HCT116 (cell line): ENCODE measurements at regions not wholly inside any gene's neighbourhood (a gene's known extent, or its start where the extent isn't known, plus 50 kb on each side); places are given as distances from the start of the nearest gene placed in this dataset.

Source experiments
- EZH2 ChIP-seq: fragments of 200-600 bp; sonication (generic); IDR thresholded peaks from 2 replicates; pipeline ENCODE4 v1.6.1; 2017; ENCODE audit warnings: antibody characterized with exemption, mixed run types
- POLR2AphosphoS5 ChIP-seq: IDR thresholded peaks from 2 replicates; pipeline ENCODE4 v1.6.1; 2011; ENCODE audit warnings: mild to moderate bottlenecking, low read depth, low read length, moderate library complexity
- TF ChIP-seq, protein P1 (sequence below), 3 experiments: fragments of 200-600 bp in 1 of 3; sonication (generic) in 1 of 3; IDR thresholded peaks in 2 of 3; conservative IDR thresholded peaks in 1 of 3; 2 replicates each; pipeline ENCODE4 v1.5.1; 2012 to 2017; ENCODE audit warnings: low read depth in 2 of 3, low read length in 2 of 3, antibody characterized with exemption in 1 of 3, borderline replicate concordance in 1 of 3, control low read depth in 1 of 3, mild to moderate bottlenecking in 1 of 3, mixed read lengths in 1 of 3, mixed run types in 1 of 3, moderate library complexity in 1 of 3; ENCODE audit not compliant: insufficient read depth in 1 of 3

GRCh38 chr4:127049526-127049925 lies 583.2 kb upstream of the INTU start:
- no peak for TF ChIP-seq POLR2AphosphoS5
- TF ChIP-seq, protein P1, sequence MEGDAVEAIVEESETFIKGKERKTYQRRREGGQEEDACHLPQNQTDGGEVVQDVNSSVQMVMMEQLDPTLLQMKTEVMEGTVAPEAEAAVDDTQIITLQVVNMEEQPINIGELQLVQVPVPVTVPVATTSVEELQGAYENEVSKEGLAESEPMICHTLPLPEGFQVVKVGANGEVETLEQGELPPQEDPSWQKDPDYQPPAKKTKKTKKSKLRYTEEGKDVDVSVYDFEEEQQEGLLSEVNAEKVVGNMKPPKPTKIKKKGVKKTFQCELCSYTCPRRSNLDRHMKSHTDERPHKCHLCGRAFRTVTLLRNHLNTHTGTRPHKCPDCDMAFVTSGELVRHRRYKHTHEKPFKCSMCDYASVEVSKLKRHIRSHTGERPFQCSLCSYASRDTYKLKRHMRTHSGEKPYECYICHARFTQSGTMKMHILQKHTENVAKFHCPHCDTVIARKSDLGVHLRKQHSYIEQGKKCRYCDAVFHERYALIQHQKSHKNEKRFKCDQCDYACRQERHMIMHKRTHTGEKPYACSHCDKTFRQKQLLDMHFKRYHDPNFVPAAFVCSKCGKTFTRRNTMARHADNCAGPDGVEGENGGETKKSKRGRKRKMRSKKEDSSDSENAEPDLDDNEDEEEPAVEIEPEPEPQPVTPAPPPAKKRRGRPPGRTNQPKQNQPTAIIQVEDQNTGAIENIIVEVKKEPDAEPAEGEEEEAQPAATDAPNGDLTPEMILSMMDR (IDR thresholded peaks at IDR 0.05 in 2 of 3, conservative IDR thresholded peaks at IDR 0.05 in 1 of 3; ENCODE audit: borderline replicate concordance in 1 of 3, insufficient read depth in 1 of 3, low read depth in 2 of 3, low read length in 2 of 3): no peak
- TF ChIP-seq EZH2: no peak
